ENCODE measurements at regions not wholly inside any gene's neighbourhood (a gene's known extent, or its start where the extent isn't known, plus 50 kb on each side); places are given as distances from the start of the nearest gene placed in this dataset.

GRCh38 chr6:37558646-37559045 is 59.0 kb upstream of the CCDC167 start:
- no peak overlapping the region for H3K4me3 ChIP-seq
- H3K36me3 ChIP-seq: no peaks in the 10 kb centered on the region
- H3K27ac ChIP-seq: no peak overlapping the region
- peaks cover 0 to 4% (median 0%) of the 10 kb centered on the region in 9 donors for H3K4me1 ChIP-seq
- WGBS, 2 donors: 90% methylated on average over 14 of the region's 14 CpGs
- ATAC-seq (no peak), DNase-seq (no peak)
- H3K9me3 ChIP-seq: no peaks in the 10 kb centered on the region
- intact Hi-C loops (cut with DNase I): no loop called here
- no peak for TF ChIP-seq CTCF (IDR thresholded peaks at IDR 0.05)
- peaks cover 0 to 23% (median 0%) of the 10 kb centered on the region in 7 donors for H3K27me3 ChIP-seq

GRCh38 chr6:37558168-37558567 is 58.5 kb upstream of the CCDC167 start:
- ATAC-seq (no peak), DNase-seq (no peak)
- no peaks in the 10 kb centered on the region for H3K4me1 ChIP-seq
- TF ChIP-seq CTCF (IDR thresholded peaks at IDR 0.05): no peak
- H3K27ac ChIP-seq: no peak overlapping the region
- H3K4me3 ChIP-seq: no peak overlapping the region
- no peaks in the 10 kb centered on the region for H3K9me3 ChIP-seq
- H3K36me3 ChIP-seq: no peaks in the 10 kb centered on the region
- intact Hi-C loops (cut with DNase I): no loop called here
- 94 to 95% methylated on average over 5 of the region's 5 CpGs for WGBS, 2 donors
- H3K27me3 ChIP-seq: peaks cover 0 to 25% (median 0%) of the 10 kb centered on the region in 7 donors

- Histone ChIP-seq H3K9me3 (no peaks in the 10 kb centered on the region), H3K4me3 (no peak overlapping the region), H3K4me1 (no peaks in the 10 kb centered on the region), H3K27me3 (peaks cover 0 to 25% (median 0%) of the 10 kb centered on the region in 7 donors), H3K27ac (no peak overlapping the region), H3K36me3 (no peaks in the 10 kb centered on the region)
- DNase-seq (no peak), ATAC-seq (no peak)
- intact Hi-C loops (cut with DNase I): no loop called here
- TF ChIP-seq CTCF (IDR thresholded peaks at IDR 0.05): no peak
- 82 to 89% methylated on average over 8 of the region's 8 CpGs for WGBS, 2 donors
Measured at GRCh38 chr6:37557645-37558114, 58.0 kb upstream of the CCDC167 start.

GRCh38 chr6:37556881-37557644 is 57.4 kb upstream of the CCDC167 start:
- 84 to 85% methylated on average over 15 of the region's 15 CpGs for WGBS, 2 donors
- no peak for TF ChIP-seq CTCF (IDR thresholded peaks at IDR 0.05)
- no peaks in the 10 kb centered on the region for H3K9me3 ChIP-seq
- ATAC-seq (peak in 2 of 8 donors; percentile 25 to 32), DNase-seq (no peak)
- H3K36me3 ChIP-seq: no peaks in the 10 kb centered on the region
- peaks cover 0 to 25% (median 0%) of the 10 kb centered on the region in 7 donors for H3K27me3 ChIP-seq
- H3K4me1 ChIP-seq: peaks cover 0 to 4% (median 2%) of the 10 kb centered on the region in 9 donors
- no peak overlapping the region for H3K27ac ChIP-seq
- intact Hi-C loops (cut with DNase I): no loop called here
- no peak overlapping the region for H3K4me3 ChIP-seq

Measured in heart right ventricle (tissue), 16 donors.